HepG2 (cell line): ENCODE measurements at regions not wholly inside any gene's neighbourhood (a gene's known extent, or its start where the extent isn't known, plus 50 kb on each side); places are given as distances from the start of the nearest gene placed in this dataset.

Source experiments
- AKAP8 ChIP-seq: sonication (generic); formaldehyde crosslinking; IDR thresholded peaks from 2 replicates; pipeline ENCODE4 v1.5.1; 2020; ENCODE audit warnings: mild to moderate bottlenecking, missing genetic modification reagents
- ATF7 ChIP-seq, 2 experiments: fragments of 450-650 bp in 1 of 2; sonication (generic) in 1 of 2; formaldehyde crosslinking in 1 of 2; IDR thresholded peaks; 2 replicates each; pipeline versions ENCODE4 v1.4.0 to v1.6.1; 2016 to 2020; ENCODE audit warnings: antibody characterized with exemption in 1 of 2, mild to moderate bottlenecking in 1 of 2, missing genetic modification reagents in 1 of 2
- ETV5 ChIP-seq: IDR thresholded peaks from 2 replicates; pipeline ENCODE4 v1.6.1; 2018; ENCODE audit warnings: missing biosample characterization, missing genetic modification reagents, inconsistent platforms, borderline replicate concordance
- ETV6 ChIP-seq: sonication (generic); formaldehyde crosslinking; conservative IDR thresholded peaks from 2 replicates; pipeline ENCODE4 v1.4.0; 2020; ENCODE audit warnings: missing genetic modification reagents
- EZH2 ChIP-seq: conservative IDR thresholded peaks from 2 replicates; pipeline ENCODE4 v1.6.1; 2012; ENCODE audit warnings: mild to moderate bottlenecking, low read depth, low read length, moderate library complexity
- HOXD1 ChIP-seq: sonication (generic); formaldehyde crosslinking; IDR thresholded peaks from 2 replicates; pipeline ENCODE4 v1.5.0; 2020; ENCODE audit warnings: missing genetic modification reagents
- IRF2 ChIP-seq: IDR thresholded peaks from 2 replicates; pipeline ENCODE4 v1.6.1; 2018; ENCODE audit warnings: missing genetic modification reagents, missing compliant biosample characterization
- MATR3 ChIP-seq: sonication (generic); formaldehyde crosslinking; IDR thresholded peaks from 2 replicates; pipeline ENCODE4 v1.4.0; 2020; ENCODE audit warnings: missing genetic modification reagents
- NCOA2 ChIP-seq: sonication (generic); formaldehyde crosslinking; IDR thresholded peaks from 2 replicates; pipeline ENCODE4 v1.8.0; 2022; ENCODE audit warnings: inconsistent platforms
- NR2F1 ChIP-seq, 2 experiments: fragments of 450-650 bp in 1 of 2; formaldehyde crosslinking in 1 of 2; IDR thresholded peaks; 2 replicates each; pipeline versions ENCODE4 v1.5.0 to v1.6.1; 2016 to 2020; ENCODE audit warnings: mild to moderate bottlenecking in 1 of 2, missing compliant biosample characterization in 1 of 2, missing genetic modification reagents in 1 of 2, moderate library complexity in 1 of 2
- PAF1 ChIP-seq: IDR thresholded peaks from 2 replicates; pipeline ENCODE4 v1.6.1; 2016; ENCODE audit warnings: missing genetic modification reagents, missing compliant biosample characterization
- RBM22 ChIP-seq: fragments of 200-400 bp; formaldehyde crosslinking; optimal IDR thresholded peaks from 2 replicates; pipeline ENCODE3; 2017; ENCODE audit warnings: mild to moderate bottlenecking, low read length, moderate library complexity
- RCOR2 ChIP-seq: IDR thresholded peaks from 2 replicates; pipeline ENCODE4 v1.6.1; 2016; ENCODE audit warnings: missing biosample characterization, missing genetic modification reagents
- SALL1 ChIP-seq: sonication (generic); formaldehyde crosslinking; IDR thresholded peaks from 2 replicates; pipeline ENCODE4 v1.8.0; 2022; ENCODE audit warnings: mild to moderate bottlenecking, missing genetic modification reagents
- SIN3B ChIP-seq: fragments of 150-350 bp; IDR thresholded peaks from 2 replicates; pipeline ENCODE4 v1.6.1; 2014; ENCODE audit warnings: low read length
- SOX6 ChIP-seq, 2 experiments: fragments of 450-650 bp in 1 of 2; sonication (generic) in 1 of 2; formaldehyde crosslinking in 1 of 2; IDR thresholded peaks; 2 replicates each; pipeline versions ENCODE4 v1.4.0 to v1.6.1; 2017 to 2020; ENCODE audit warnings: antibody characterized with exemption in 1 of 2, mild to moderate bottlenecking in 1 of 2, missing genetic modification reagents in 1 of 2
- THAP7 ChIP-seq: sonication (generic); formaldehyde crosslinking; IDR thresholded peaks from 2 replicates; pipeline ENCODE4 v1.8.1; 2023; ENCODE audit warnings: mild to moderate bottlenecking, missing genetic modification reagents
- TMF1 ChIP-seq: sonication (generic); formaldehyde crosslinking; IDR thresholded peaks from 2 replicates; pipeline ENCODE4 v1.8.1; 2022; ENCODE audit warnings: low read depth, missing genetic modification reagents
- ZBTB7B ChIP-seq: sonication (generic); formaldehyde crosslinking; IDR thresholded peaks from 2 replicates; pipeline ENCODE4 v1.4.0; 2020; ENCODE audit warnings: missing genetic modification reagents
- ZFX ChIP-seq: sonication (generic); formaldehyde crosslinking; IDR thresholded peaks from 2 replicates; pipeline ENCODE4 v1.4.0; 2020; ENCODE audit warnings: mild to moderate bottlenecking, low read depth, missing genetic modification reagents, moderate library complexity
- ZKSCAN5 ChIP-seq: sonication (generic); formaldehyde crosslinking; IDR thresholded peaks from 2 replicates; pipeline ENCODE4 v1.5.1; 2020; ENCODE audit warnings: mild to moderate bottlenecking, missing genetic modification reagents
- ZNF605 ChIP-seq: sonication (generic); formaldehyde crosslinking; IDR thresholded peaks from 2 replicates; pipeline ENCODE4 v1.8.0; 2022; ENCODE audit warnings: mild to moderate bottlenecking, missing genetic modification reagents
- TF ChIP-seq, protein P1 (sequence below): sonication (generic); formaldehyde crosslinking; IDR thresholded peaks from 2 replicates; pipeline ENCODE4 v1.4.0; 2020; ENCODE audit warnings: missing genetic modification reagents
- TF ChIP-seq, protein P2 (sequence below), 2 experiments: sonication (generic) in 1 of 2; formaldehyde crosslinking in 1 of 2; IDR thresholded peaks; 2 replicates each; pipeline versions ENCODE4 v1.4.0 to v1.6.1; 2016 to 2020; ENCODE audit warnings: borderline replicate concordance in 1 of 2, low read depth in 1 of 2, mild to moderate bottlenecking in 1 of 2, missing genetic modification reagents in 1 of 2

- peak; percentile 84 for TF ChIP-seq ETV5
- TF ChIP-seq ZNF605 (CRISPR knock-in tag), result 0 out of 2 replicates have a peak, but pooled peaks have one; percentile 43
- no peak for TF ChIP-seq RBM22
- peak; percentile 74 for TF ChIP-seq SALL1 (CRISPR knock-in tag)
- TF ChIP-seq TMF1, result no peak
- TF ChIP-seq, protein P1, sequence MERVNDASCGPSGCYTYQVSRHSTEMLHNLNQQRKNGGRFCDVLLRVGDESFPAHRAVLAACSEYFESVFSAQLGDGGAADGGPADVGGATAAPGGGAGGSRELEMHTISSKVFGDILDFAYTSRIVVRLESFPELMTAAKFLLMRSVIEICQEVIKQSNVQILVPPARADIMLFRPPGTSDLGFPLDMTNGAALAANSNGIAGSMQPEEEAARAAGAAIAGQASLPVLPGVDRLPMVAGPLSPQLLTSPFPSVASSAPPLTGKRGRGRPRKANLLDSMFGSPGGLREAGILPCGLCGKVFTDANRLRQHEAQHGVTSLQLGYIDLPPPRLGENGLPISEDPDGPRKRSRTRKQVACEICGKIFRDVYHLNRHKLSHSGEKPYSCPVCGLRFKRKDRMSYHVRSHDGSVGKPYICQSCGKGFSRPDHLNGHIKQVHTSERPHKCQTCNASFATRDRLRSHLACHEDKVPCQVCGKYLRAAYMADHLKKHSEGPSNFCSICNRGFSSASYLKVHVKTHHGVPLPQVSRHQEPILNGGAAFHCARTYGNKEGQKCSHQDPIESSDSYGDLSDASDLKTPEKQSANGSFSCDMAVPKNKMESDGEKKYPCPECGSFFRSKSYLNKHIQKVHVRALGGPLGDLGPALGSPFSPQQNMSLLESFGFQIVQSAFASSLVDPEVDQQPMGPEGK (CRISPR knock-in tag), result peak; percentile 59
- peak; percentile 62 for TF ChIP-seq RCOR2
- peak; percentile 79 for TF ChIP-seq NCOA2 (CRISPR knock-in tag)
- no peak for TF ChIP-seq AKAP8 (CRISPR knock-in tag)
- no peak for TF ChIP-seq PAF1 (CRISPR knock-in tag)
- TF ChIP-seq SIN3B, result no peak
- TF ChIP-seq THAP7 (CRISPR knock-in tag), result no peak
- 0 out of 2 replicates have a peak, but pooled peaks have one; percentile 16 for TF ChIP-seq IRF2 (CRISPR knock-in tag)
- TF ChIP-seq ZKSCAN5, result no peak
- no peak for TF ChIP-seq EZH2
- peak; percentile 55; the same call in 1 of the 2 replicates for TF ChIP-seq ZFX
- TF ChIP-seq SOX6 (IDR thresholded peaks at IDR 0.05), result no peak
- TF ChIP-seq SOX6 (CRISPR knock-in tag; IDR thresholded peaks at IDR 0.05), result peak; percentile 66
- TF ChIP-seq HOXD1 (CRISPR knock-in tag), result no peak
- TF ChIP-seq, protein P2, sequence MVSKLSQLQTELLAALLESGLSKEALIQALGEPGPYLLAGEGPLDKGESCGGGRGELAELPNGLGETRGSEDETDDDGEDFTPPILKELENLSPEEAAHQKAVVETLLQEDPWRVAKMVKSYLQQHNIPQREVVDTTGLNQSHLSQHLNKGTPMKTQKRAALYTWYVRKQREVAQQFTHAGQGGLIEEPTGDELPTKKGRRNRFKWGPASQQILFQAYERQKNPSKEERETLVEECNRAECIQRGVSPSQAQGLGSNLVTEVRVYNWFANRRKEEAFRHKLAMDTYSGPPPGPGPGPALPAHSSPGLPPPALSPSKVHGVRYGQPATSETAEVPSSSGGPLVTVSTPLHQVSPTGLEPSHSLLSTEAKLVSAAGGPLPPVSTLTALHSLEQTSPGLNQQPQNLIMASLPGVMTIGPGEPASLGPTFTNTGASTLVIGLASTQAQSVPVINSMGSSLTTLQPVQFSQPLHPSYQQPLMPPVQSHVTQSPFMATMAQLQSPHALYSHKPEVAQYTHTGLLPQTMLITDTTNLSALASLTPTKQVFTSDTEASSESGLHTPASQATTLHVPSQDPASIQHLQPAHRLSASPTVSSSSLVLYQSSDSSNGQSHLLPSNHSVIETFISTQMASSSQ (IDR thresholded peaks at IDR 0.05; ENCODE audit: low read depth), result no peak
- TF ChIP-seq, protein P2 (CRISPR knock-in tag; IDR thresholded peaks at IDR 0.05; ENCODE audit: borderline replicate concordance), result peak; percentile 73; the same call in 1 of the 2 replicates
- no peak for TF ChIP-seq ETV6 (CRISPR knock-in tag)
- TF ChIP-seq NR2F1 (CRISPR knock-in tag; IDR thresholded peaks at IDR 0.05), result peak in 1 of 2 experiments; percentile 65; a peak in 1 of 4 replicates
- no peak for TF ChIP-seq MATR3 (CRISPR knock-in tag)
- no peak for TF ChIP-seq ZBTB7B (CRISPR knock-in tag)
- TF ChIP-seq ATF7 (IDR thresholded peaks at IDR 0.05), result no peak
- no peak for TF ChIP-seq ATF7 (CRISPR knock-in tag; IDR thresholded peaks at IDR 0.05)
These were observed 314.7 kb downstream of the FOXO1 start (continued) for GRCh38 chr13:40351537-40352379.
